GM12878 (cell line): ENCODE measurements at regions not wholly inside any gene's neighbourhood (a gene's known extent, or its start where the extent isn't known, plus 50 kb on each side); places are given as distances from the start of the nearest gene placed in this dataset.

Source experiments
- ATAC-seq: fragments of 200-7000 bp; cut with Tn5 transposase; 3 replicates; pipeline ENCODE4 v1.9.1; 2020; ENCODE audit warnings: mild to moderate bottlenecking, moderate library complexity
- BruUV-seq: library from RNA; stranded (reverse); fragments of 400-500 nt; replicated peaks from 2 replicates; lab custom pipeline; 2021; lab: Mats Ljungman, UMichigan
- CTCF ChIA-PET: fragments of 300-600 bp; sonication (Branson Sonifier 250); formaldehyde crosslinking; extraction: SDS; loops from one replicate; lab custom pipeline; 2021; ENCODE audit warnings: inconsistent platforms; lab: Yijun Ruan, JAX
- POLR2A ChIA-PET: fragments of 350-600 bp; formaldehyde crosslinking; extraction: SDS; loops from one replicate; lab custom pipeline; 2021; ENCODE audit warnings: inconsistent platforms; lab: Charles Lee
- RAD21 ChIA-PET: fragments of 300-600 bp; sonication (Branson Sonifier 250); formaldehyde crosslinking; loops from one replicate; lab custom pipeline; 2023; ENCODE audit warnings: antibody characterized with exemption; ENCODE audit not compliant: unreplicated experiment; lab: Charles Lee
- SMC1A ChIA-PET: fragments of 300-600 bp; sonication (Branson Sonifier 250); formaldehyde crosslinking; loops from one replicate; lab custom pipeline; 2023; ENCODE audit not compliant: unreplicated experiment, uncharacterized antibody; lab: Charles Lee
- DNase-seq: peaks from one replicate; pipeline ENCODE4 v3.0.0-alpha.2; 2011; ENCODE audit warnings: low read depth, low spot score
- FAIRE-seq: peaks from 3 replicates; lab custom pipeline; 2011; peaks lifted over from hg19 to GRCh38; lab: Jason Lieb, UNC
- H2AFZ ChIP-seq: 2 replicates; pipeline ENCODE4 v1.6.0; 2011; ENCODE audit warnings: low read depth, low read length, control low read depth; ENCODE audit not compliant: control insufficient read depth
- H3K27ac ChIP-seq: 2 replicates; pipeline ENCODE4 v1.5.1; 2011; ENCODE audit warnings: control low read depth; ENCODE audit not compliant: control insufficient read depth, insufficient read depth
- H3K27me3 ChIP-seq, 2 experiments: replicated peaks in 1 of 2; 2 replicates each; pipeline versions ENCODE4 v1.6.0 to v1.6.1; 2011; ENCODE audit warnings: low read length in 1 of 2; ENCODE audit not compliant: control insufficient read depth in 2 of 2, insufficient read depth in 2 of 2
- H3K36me3 ChIP-seq, 2 experiments: 2 replicates each; pipeline ENCODE4 v1.5.1; 2011; ENCODE audit warnings: low read length in 1 of 2; ENCODE audit not compliant: control insufficient read depth in 2 of 2, insufficient read depth in 2 of 2
- H3K4me1 ChIP-seq: 2 replicates; pipeline ENCODE4 v1.6.1; 2011; ENCODE audit warnings: mild to moderate bottlenecking, low read length, moderate library complexity, mixed read lengths; ENCODE audit not compliant: control insufficient read depth, insufficient read depth
- H3K4me2 ChIP-seq: 2 replicates; pipeline ENCODE4 v1.6.0; 2011; ENCODE audit warnings: control low read depth; ENCODE audit not compliant: control insufficient read depth, insufficient read depth
- H3K4me3 ChIP-seq: fragments of 200-600 bp; sonication (generic); 2 replicates; pipeline ENCODE4 v1.5.1; 2016
- H3K79me2 ChIP-seq: 2 replicates; pipeline ENCODE4 v1.6.0; 2011; ENCODE audit warnings: low read length; ENCODE audit not compliant: control insufficient read depth, insufficient read depth
- H3K9ac ChIP-seq: 2 replicates; pipeline ENCODE4 v1.8.0; 2011; ENCODE audit warnings: low read length, control low read depth, mixed read lengths; ENCODE audit not compliant: control insufficient read depth, insufficient read depth
- H3K9me3 ChIP-seq: replicated peaks from 3 replicates; pipeline ENCODE4 v1.5.1; 2011; ENCODE audit warnings: mild to moderate bottlenecking, low read length; ENCODE audit not compliant: control insufficient read depth, insufficient read depth
- H4K20me1 ChIP-seq: 2 replicates; pipeline ENCODE4 v1.6.0; 2011; ENCODE audit not compliant: control insufficient read depth, insufficient read depth
- BCL3 ChIP-seq: IDR thresholded peaks from 2 replicates; pipeline ENCODE4 v1.6.1; 2011; ENCODE audit warnings: borderline replicate concordance, low read depth, mild to moderate bottlenecking, moderate library complexity, low read length; ENCODE audit not compliant: insufficient read depth, poor library complexity, severe bottlenecking
- CBX5 ChIP-seq: sonication (generic); IDR thresholded peaks from 2 replicates; pipeline ENCODE4 v1.6.1; 2016; ENCODE audit warnings: low read depth, moderate library complexity, mild to moderate bottlenecking, inconsistent platforms
- FOS ChIP-seq: IDR thresholded peaks from 3 replicates; pipeline ENCODE4 v1.6.1; 2011; ENCODE audit warnings: borderline replicate concordance; ENCODE audit not compliant: insufficient read length; ENCODE audit errors: extremely low read depth
- IRF3 ChIP-seq: fragments of 450-650 bp; IDR thresholded peaks from 2 replicates; pipeline ENCODE4 v1.6.1; 2014; ENCODE audit warnings: mild to moderate bottlenecking
- POLR2A ChIP-seq: IDR thresholded peaks from 2 replicates; pipeline ENCODE4 v1.6.1; 2011; ENCODE audit warnings: low read depth, mild to moderate bottlenecking, low read length
- REST ChIP-seq: IDR thresholded peaks from 2 replicates; pipeline ENCODE4 v1.6.1; 2012; ENCODE audit warnings: mild to moderate bottlenecking, low read depth, low read length
- STAT1 ChIP-seq: fragments of 450-650 bp; conservative IDR thresholded peaks from 2 replicates; pipeline ENCODE4 v1.6.1; 2014; ENCODE audit warnings: antibody characterized with exemption, mild to moderate bottlenecking
- TBL1XR1 ChIP-seq: IDR thresholded peaks from 2 replicates; pipeline ENCODE4 v1.6.1; 2012; ENCODE audit warnings: low read depth, low read length, improper control_type of control experiment
- ZNF274 ChIP-seq: IDR thresholded peaks from one replicate; pipeline ENCODE4 v1.8.0; 2011; ENCODE audit not compliant: insufficient read length, insufficient read depth
- ZZZ3 ChIP-seq: IDR thresholded peaks from 2 replicates; pipeline ENCODE4 v1.6.1; 2011; ENCODE audit warnings: low read depth; ENCODE audit not compliant: control insufficient read depth, insufficient read length
- WGBS: methylation state at CpG from one replicate; pipeline ENCODE4 v1.1.6; 2016; ENCODE audit warnings: low lambda C conversion rate; ENCODE audit not compliant: insufficient replicate concordance, insufficient coverage; ENCODE audit errors: missing lambda C conversion rate; 5-methylcytosine and 5-hydroxymethylcytosine counted together
- in situ Hi-C: fragments of 300-500 bp; cut with MboI; formaldehyde crosslinking; loops from 9 replicates; pipeline ENCODE4 v1.14.3; 2018; ENCODE audit warnings: mixed read lengths
- intact Hi-C: fragments of 100-400 bp; cut with micrococcal nuclease; formaldehyde crosslinking; loops from one replicate; pipeline ENCODE4 v1.14.2; 2022; ENCODE audit not compliant: unreplicated experiment

- no peak for TF ChIP-seq CBX5
- no peak for TF ChIP-seq REST
- no peak for TF ChIP-seq ZZZ3
- no peak for TF ChIP-seq ZNF274
- TF ChIP-seq TBL1XR1, result no peak
- no peak for TF ChIP-seq BCL3
- TF ChIP-seq FOS, result no peak
- no peak for TF ChIP-seq STAT1
- no peak for TF ChIP-seq IRF3
- no peak for TF ChIP-seq POLR2A
Measured at GRCh38 chr2:175726223-175726622, 275.8 kb downstream of the LNPK start.

More at GRCh38 chr2:175726223-175726622, 275.8 kb downstream of the LNPK start:
- H3K36me3 ChIP-seq, result no peaks in the 10 kb centered on the region
- H4K20me1 ChIP-seq, result no peaks in the 10 kb centered on the region
- no peaks in the 10 kb centered on the region for H3K4me1 ChIP-seq
- H3K27ac ChIP-seq, result no peak overlapping the region
- SMC1A ChIA-PET, result no interaction called here
- in situ Hi-C loops (no loop called here), intact Hi-C loops (no loop called here)
- POLR2A ChIA-PET, result no interaction called here
- no peaks in the 10 kb centered on the region for H3K27me3 ChIP-seq
- no peak overlapping the region for H2AFZ ChIP-seq
- no peak overlapping the region for H3K4me3 ChIP-seq
- BruUV-seq, result no TSS peak
- FAIRE-seq (no peak), ATAC-seq (no peak), DNase-seq (no peak)
- no peak overlapping the region for H3K4me2 ChIP-seq
- RAD21 ChIA-PET, result no interaction called here
- no peaks in the 10 kb centered on the region for H3K9me3 ChIP-seq
- H3K79me2 ChIP-seq, result no peaks in the 10 kb centered on the region
- 0% methylated on average over 2 of the region's 2 CpGs for WGBS
- CTCF ChIA-PET, result no interaction called here
- no peak overlapping the region for H3K9ac ChIP-seq
